Endothelial cell of umbilical vein (primary cell): ENCODE measurements at regions not wholly inside any gene's neighbourhood (a gene's known extent, or its start where the extent isn't known, plus 50 kb on each side); places are given as distances from the start of the nearest gene placed in this dataset.

Source experiments
- BruUV-seq: library from RNA; stranded (reverse); fragments of 400-500 nt; replicated peaks from 2 replicates; lab custom pipeline; 2021; lab: Mats Ljungman, UMichigan
- CTCF ChIA-PET: fragments of 300-600, 350-600 bp; sonication (Branson Sonifier 250); formaldehyde crosslinking; loops from one replicate; lab custom pipeline; 2021; ENCODE audit warnings: antibody characterized with exemption, inconsistent platforms; lab: Charles Lee
- POLR2A ChIA-PET: fragments of 300-600, 350-600 bp; sonication (Branson Sonifier 250); formaldehyde crosslinking; loops from one replicate; lab custom pipeline; 2021; ENCODE audit warnings: antibody characterized with exemption, inconsistent platforms; lab: Charles Lee
- DNase-seq: peaks from one replicate; pipeline ENCODE4 v3.0.0-alpha.2; 2011; ENCODE audit warnings: low read depth, low spot score
- FAIRE-seq: peaks from 2 replicates; lab custom pipeline; 2011; peaks lifted over from hg19 to GRCh38; lab: Jason Lieb, UNC
- H2AFZ ChIP-seq: 2 replicates; pipeline ENCODE4 v1.6.0; 2012; ENCODE audit warnings: low read depth, low read length, control low read depth, inconsistent platforms
- H3K27ac ChIP-seq: 2 replicates; pipeline ENCODE4 v1.5.1; 2011; ENCODE audit warnings: low read depth, mild to moderate bottlenecking, control low read depth, low read length, moderate library complexity; ENCODE audit not compliant: insufficient read depth
- H3K27me3 ChIP-seq, 2 experiments: 2 replicates each; pipeline versions ENCODE4 v1.6.0 to v1.6.1; 2011; ENCODE audit warnings: low read length in 2 of 2, mixed read lengths in 1 of 2; ENCODE audit not compliant: control insufficient read depth in 2 of 2, insufficient read depth in 2 of 2
- H3K36me3 ChIP-seq, 2 experiments: 2 replicates in 1 of 2; 3 replicates in 1 of 2; pipeline ENCODE4 v1.5.1; 2011; ENCODE audit warnings: low read length in 2 of 2, mild to moderate bottlenecking in 1 of 2, moderate library complexity in 1 of 2; ENCODE audit not compliant: control insufficient read depth in 2 of 2, insufficient read depth in 2 of 2; ENCODE audit errors: extremely low read depth in 1 of 2
- H3K4me1 ChIP-seq: 3 replicates; pipeline ENCODE4 v1.5.1; 2011; ENCODE audit warnings: mild to moderate bottlenecking, low read length; ENCODE audit not compliant: control insufficient read depth, insufficient read depth; ENCODE audit errors: extremely low read depth
- H3K4me2 ChIP-seq: 2 replicates; pipeline ENCODE4 v1.6.1; 2011; ENCODE audit warnings: low read length, control low read depth, mixed read lengths; ENCODE audit not compliant: insufficient read depth
- H3K4me3 ChIP-seq, 3 experiments: fragments of 200-600 bp in 1 of 3; sonication (generic), shearing (Covaris generic) in 1 of 3; replicated peaks in 1 of 3; 2 replicates each; pipeline ENCODE4 v1.5.1; 2011 to 2016; ENCODE audit warnings: control low read depth in 3 of 3, low read length in 3 of 3, mild to moderate bottlenecking in 2 of 3, inconsistent platforms in 1 of 3, low read depth in 1 of 3, moderate library complexity in 1 of 3; ENCODE audit not compliant: insufficient read depth in 1 of 3
- H3K79me2 ChIP-seq: 2 replicates; pipeline ENCODE4 v1.6.0; 2012; ENCODE audit warnings: low read length, inconsistent platforms; ENCODE audit not compliant: control insufficient read depth, insufficient read depth
- H3K9ac ChIP-seq: replicated peaks from 2 replicates; pipeline ENCODE3; 2011; ENCODE audit warnings: low read length, control low read depth; ENCODE audit not compliant: insufficient read depth; ENCODE audit errors: extremely low read depth
- H3K9me1 ChIP-seq: replicated peaks from 3 replicates; pipeline ENCODE4 v1.6.0; 2011; ENCODE audit warnings: mild to moderate bottlenecking, low read length; ENCODE audit not compliant: control insufficient read depth, insufficient read depth; ENCODE audit errors: extremely low read depth
- H3K9me3 ChIP-seq: replicated peaks from 2 replicates; pipeline ENCODE4 v1.5.1; 2012; ENCODE audit warnings: low read length, inconsistent platforms; ENCODE audit not compliant: control insufficient read depth, insufficient read depth
- H4K20me1 ChIP-seq: replicated peaks from 2 replicates; pipeline ENCODE3; 2011; ENCODE audit warnings: mild to moderate bottlenecking, low read length; ENCODE audit not compliant: control insufficient read depth, insufficient read depth; ENCODE audit errors: extremely low read depth
- EZH2 ChIP-seq: IDR thresholded peaks from 2 replicates; pipeline ENCODE4 v1.6.1; 2012; ENCODE audit warnings: borderline replicate concordance, low read depth, mild to moderate bottlenecking, moderate library complexity, low read length, inconsistent platforms; ENCODE audit not compliant: severe bottlenecking
- FOS ChIP-seq: IDR thresholded peaks from 2 replicates; pipeline ENCODE4 v1.6.1; 2011; ENCODE audit warnings: mild to moderate bottlenecking, low read length, moderate library complexity, borderline replicate concordance; ENCODE audit not compliant: insufficient read depth
- GATA2 ChIP-seq: IDR thresholded peaks from 2 replicates; pipeline ENCODE4 v1.7.0; 2011; ENCODE audit warnings: low read depth, mild to moderate bottlenecking, moderate library complexity, mixed read lengths, low read length; ENCODE audit not compliant: insufficient read length, insufficient read depth
- JUN ChIP-seq: IDR thresholded peaks from 2 replicates; pipeline ENCODE4 v1.6.1; 2011; ENCODE audit warnings: borderline replicate concordance, low read depth; ENCODE audit not compliant: insufficient read length, insufficient read depth
- MYC ChIP-seq: IDR thresholded peaks from one replicate; pipeline ENCODE4 v1.6.1; 2011; ENCODE audit warnings: mild to moderate bottlenecking, low read depth, low read length
- POLR2A ChIP-seq: IDR thresholded peaks from 2 replicates; pipeline ENCODE4 v1.6.1; 2012; ENCODE audit warnings: low read depth, mild to moderate bottlenecking, control low read depth, low read length
- POLR2AphosphoS5 ChIP-seq: IDR thresholded peaks from 2 replicates; pipeline ENCODE4 v1.6.1; 2012; ENCODE audit warnings: low read depth, mild to moderate bottlenecking, control low read depth, low read length, moderate library complexity; ENCODE audit not compliant: insufficient read depth
- dilution Hi-C: fragments of 300-500 bp; cut with MboI; formaldehyde crosslinking; loops from one replicate; pipeline ENCODE4 v1.15.0; 2019; ENCODE audit warnings: low sequenced_read_pairs; ENCODE audit not compliant: extremely low pct_ligation_motif_present
- intact Hi-C: fragments of 100-400 bp; cut with micrococcal nuclease; formaldehyde crosslinking; loops from one replicate; pipeline ENCODE4 v1.10.0; 2022
- TF ChIP-seq, protein P1 (sequence below): IDR thresholded peaks from 2 replicates; pipeline ENCODE4 v1.6.1; 2011; ENCODE audit not compliant: insufficient read depth, insufficient read length
- TF ChIP-seq, protein P2 (sequence below), 2 donors: IDR thresholded peaks; 1 replicate in 1 of 2; 2 replicates in 1 of 2; pipeline ENCODE4 v1.5.1; 2011; ENCODE audit warnings: low read length in 2 of 2, mild to moderate bottlenecking in 2 of 2, moderate library complexity in 2 of 2, control low read depth in 1 of 2, inconsistent platforms in 1 of 2, low read depth in 1 of 2; ENCODE audit not compliant: insufficient read depth in 1 of 2; ENCODE audit errors: extremely low read depth in 1 of 2

DNA sequence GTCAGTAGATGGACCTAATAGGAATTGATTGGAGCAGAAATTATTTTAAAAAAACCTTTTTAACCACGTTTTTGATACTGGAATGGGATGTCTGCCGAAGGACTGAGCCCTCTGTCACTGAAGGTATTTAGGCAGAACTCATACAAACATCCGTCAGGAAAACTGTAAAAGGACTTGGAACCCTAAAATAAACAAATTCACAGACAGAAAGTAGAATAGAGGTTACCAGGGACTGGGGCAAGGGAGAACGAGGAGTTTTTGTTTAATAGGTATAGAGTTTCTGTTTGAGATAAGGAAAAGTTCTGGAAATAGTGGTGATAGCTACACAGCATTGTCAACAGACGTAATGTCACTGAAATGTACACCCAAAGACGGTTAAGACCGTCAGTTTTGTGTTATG is 105.5 kb downstream of the BCOR start:
- no TSS peak for BruUV-seq

DNA sequence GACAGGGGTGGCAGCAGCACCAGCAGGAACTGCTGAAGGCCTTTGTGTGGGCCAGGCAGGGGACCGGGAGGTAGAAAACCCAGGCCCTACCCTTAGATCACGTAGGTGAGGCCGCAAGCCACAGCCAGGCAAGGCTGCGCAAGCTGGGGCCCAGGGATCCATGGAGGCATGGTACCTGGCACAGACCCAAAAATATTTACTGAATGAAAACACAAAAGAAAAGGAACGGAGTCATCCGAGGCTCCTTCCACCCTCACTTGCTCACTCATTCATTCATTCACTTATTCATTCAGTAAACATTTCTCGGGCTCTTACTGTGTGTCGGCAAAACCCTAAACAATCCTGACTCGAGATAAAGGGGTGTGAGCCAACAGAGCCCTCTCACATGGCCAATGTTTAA is 102.3 kb downstream of the BCOR start:
- no peaks in the 10 kb centered on the region for H3K9me1 ChIP-seq
- DNase-seq: no peak
- no peaks in the 10 kb centered on the region for H3K27me3 ChIP-seq
- H2AFZ ChIP-seq: no peak overlapping the region
- H3K79me2 ChIP-seq: no peaks in the 10 kb centered on the region
- H3K36me3 ChIP-seq: no peaks in the 10 kb centered on the region
- POLR2A ChIA-PET: no interaction called here
- TF ChIP-seq FOS: no peak
- TF ChIP-seq EZH2: no peak
- TF ChIP-seq, protein P1, sequence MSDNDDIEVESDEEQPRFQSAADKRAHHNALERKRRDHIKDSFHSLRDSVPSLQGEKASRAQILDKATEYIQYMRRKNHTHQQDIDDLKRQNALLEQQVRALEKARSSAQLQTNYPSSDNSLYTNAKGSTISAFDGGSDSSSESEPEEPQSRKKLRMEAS: no peak
- TF ChIP-seq, protein P2, sequence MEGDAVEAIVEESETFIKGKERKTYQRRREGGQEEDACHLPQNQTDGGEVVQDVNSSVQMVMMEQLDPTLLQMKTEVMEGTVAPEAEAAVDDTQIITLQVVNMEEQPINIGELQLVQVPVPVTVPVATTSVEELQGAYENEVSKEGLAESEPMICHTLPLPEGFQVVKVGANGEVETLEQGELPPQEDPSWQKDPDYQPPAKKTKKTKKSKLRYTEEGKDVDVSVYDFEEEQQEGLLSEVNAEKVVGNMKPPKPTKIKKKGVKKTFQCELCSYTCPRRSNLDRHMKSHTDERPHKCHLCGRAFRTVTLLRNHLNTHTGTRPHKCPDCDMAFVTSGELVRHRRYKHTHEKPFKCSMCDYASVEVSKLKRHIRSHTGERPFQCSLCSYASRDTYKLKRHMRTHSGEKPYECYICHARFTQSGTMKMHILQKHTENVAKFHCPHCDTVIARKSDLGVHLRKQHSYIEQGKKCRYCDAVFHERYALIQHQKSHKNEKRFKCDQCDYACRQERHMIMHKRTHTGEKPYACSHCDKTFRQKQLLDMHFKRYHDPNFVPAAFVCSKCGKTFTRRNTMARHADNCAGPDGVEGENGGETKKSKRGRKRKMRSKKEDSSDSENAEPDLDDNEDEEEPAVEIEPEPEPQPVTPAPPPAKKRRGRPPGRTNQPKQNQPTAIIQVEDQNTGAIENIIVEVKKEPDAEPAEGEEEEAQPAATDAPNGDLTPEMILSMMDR (IDR thresholded peaks at IDR 0.05; ENCODE audit: extremely low read depth in 1 of 2, insufficient read depth in 1 of 2, low read depth in 1 of 2, low read length in 2 of 2): no peak
- TF ChIP-seq POLR2AphosphoS5: no peak
- no peak for TF ChIP-seq GATA2
- TF ChIP-seq POLR2A: no peak
- TF ChIP-seq MYC: no peak
- no peak for TF ChIP-seq JUN
- H3K4me2 ChIP-seq: no peak overlapping the region
- H3K9ac ChIP-seq: no peak overlapping the region
- H3K4me1 ChIP-seq: no peaks in the 10 kb centered on the region
- no peak overlapping the region for H3K27ac ChIP-seq
- no peak for FAIRE-seq
- H3K9me3 ChIP-seq: no peaks in the 10 kb centered on the region
- CTCF ChIA-PET: no interaction called here
- no peak overlapping the region for H3K4me3 ChIP-seq
- dilution Hi-C loops (no loop called here), intact Hi-C loops (no loop called here)
- no peaks in the 10 kb centered on the region for H4K20me1 ChIP-seq
- no TSS peak for BruUV-seq

More for the DNA sequence above, 105.5 kb downstream of the BCOR start:
- Histone ChIP-seq H3K4me1 (no peaks in the 10 kb centered on the region), H3K36me3 (no peaks in the 10 kb centered on the region), H3K79me2 (no peaks in the 10 kb centered on the region), H4K20me1 (no peaks in the 10 kb centered on the region), H3K27ac (no peak overlapping the region), H2AFZ (no peak overlapping the region), H3K9me3 (no peaks in the 10 kb centered on the region), H3K4me3 (no peak overlapping the region), H3K9ac (no peak overlapping the region), H3K4me2 (no peak overlapping the region), H3K9me1 (no peaks in the 10 kb centered on the region), H3K27me3 (no peaks in the 10 kb centered on the region)
- FAIRE-seq (no peak), DNase-seq (no peak)
- intact Hi-C loops (no loop called here), dilution Hi-C loops (no loop called here)
- ChIA-PET CTCF (no interaction called here), POLR2A (no interaction called here)
- TF ChIP-seq FOS: no peak
- TF ChIP-seq POLR2AphosphoS5: no peak
- TF ChIP-seq POLR2A: no peak
- TF ChIP-seq GATA2: no peak
- TF ChIP-seq JUN: no peak
- TF ChIP-seq EZH2: no peak
- TF ChIP-seq MYC: no peak
- TF ChIP-seq, protein P1: no peak
